SK-N-SH treated with all-trans-retinoic acid at 6 μM for 48 hours (cell line): ENCODE measurements at regions not wholly inside any gene's neighbourhood (a gene's known extent, or its start where the extent isn't known, plus 50 kb on each side); places are given as distances from the start of the nearest gene placed in this dataset.

Experiments
- ATAC-seq: fragments of 200-7000 bp; cut with Tn5 transposase; 3 replicates; pipeline ENCODE4 v1.9.1; 2020; ENCODE audit warnings: mild to moderate bottlenecking, moderate library complexity
- ARNTL ChIP-seq: fragments of 450-650 bp; formaldehyde crosslinking; IDR thresholded peaks from 2 replicates; pipeline ENCODE4 v1.5.0; 2020; ENCODE audit warnings: low read depth, mild to moderate bottlenecking, moderate library complexity, borderline replicate concordance
- BACH2 ChIP-seq: fragments of 250-450 bp; sonication (Bioruptor Pico); IDR thresholded peaks from 2 replicates; pipeline ENCODE4 v1.9.0; 2021; ENCODE audit warnings: mild to moderate bottlenecking, borderline replicate concordance
- CREB5 ChIP-seq: fragments of 250-450 bp; sonication (Bioruptor Pico); IDR thresholded peaks from 2 replicates; pipeline ENCODE4 v1.5.1; 2020; ENCODE audit warnings: low read depth, mild to moderate bottlenecking, moderate library complexity
- CSDC2 ChIP-seq: fragments of 250-450 bp; sonication (Bioruptor Pico); IDR thresholded peaks from 2 replicates; pipeline ENCODE4 v1.5.0; 2020; ENCODE audit warnings: mild to moderate bottlenecking, moderate library complexity
- ESRRG ChIP-seq: fragments of 250-450 bp; sonication (Bioruptor Pico); IDR thresholded peaks from 2 replicates; pipeline ENCODE4 v1.6.1; 2021; ENCODE audit warnings: mild to moderate bottlenecking
- OSR1 ChIP-seq: fragments of 250-450 bp; sonication (Bioruptor Pico); IDR thresholded peaks from 2 replicates; pipeline ENCODE4 v1.8.0; 2022; ENCODE audit warnings: moderate library complexity, mild to moderate bottlenecking, inconsistent platforms
- POU6F1 ChIP-seq: fragments of 250-450 bp; sonication (Bioruptor Pico); IDR thresholded peaks from 2 replicates; pipeline ENCODE4 v1.8.0; 2021; ENCODE audit warnings: low read depth, mild to moderate bottlenecking, moderate library complexity, borderline replicate concordance
- PPARA ChIP-seq: fragments of 250-450 bp; sonication (Bioruptor Pico); IDR thresholded peaks from 2 replicates; pipeline ENCODE4 v1.5.0; 2020; ENCODE audit warnings: mild to moderate bottlenecking, borderline replicate concordance
- RARB ChIP-seq: fragments of 250-450 bp; sonication (Bioruptor Pico); IDR thresholded peaks from 2 replicates; pipeline ENCODE4 v1.8.0; 2021; ENCODE audit warnings: mild to moderate bottlenecking, moderate library complexity
- SNAI2 ChIP-seq: fragments of 250-450 bp; sonication (Bioruptor Pico); IDR thresholded peaks from 2 replicates; pipeline ENCODE4 v1.5.0; 2020; ENCODE audit warnings: mild to moderate bottlenecking, moderate library complexity
- TOX ChIP-seq: fragments of 250-450 bp; sonication (Bioruptor Pico); IDR thresholded peaks from 2 replicates; pipeline ENCODE4 v1.8.0; 2021; ENCODE audit warnings: mild to moderate bottlenecking, moderate library complexity, borderline replicate concordance
- ZC3H10 ChIP-seq: fragments of 250-450 bp; sonication (Bioruptor Pico); IDR thresholded peaks from 2 replicates; pipeline ENCODE4 v1.5.1; 2021; ENCODE audit warnings: mild to moderate bottlenecking, moderate library complexity
- ZFP3 ChIP-seq: fragments of 250-450 bp; sonication (Bioruptor Pico); IDR thresholded peaks from 2 replicates; pipeline ENCODE4 v1.5.0; 2020; ENCODE audit warnings: mild to moderate bottlenecking, moderate library complexity
- ZNF565 ChIP-seq: fragments of 450-650 bp; formaldehyde crosslinking; conservative IDR thresholded peaks from 2 replicates; pipeline ENCODE4 v1.5.0; 2020; ENCODE audit warnings: low read depth, mild to moderate bottlenecking, moderate library complexity
- ZNF70 ChIP-seq: fragments of 450-650 bp; formaldehyde crosslinking; IDR thresholded peaks from 2 replicates; pipeline ENCODE4 v1.5.0; 2020; ENCODE audit warnings: mild to moderate bottlenecking, moderate library complexity
- ZNF8 ChIP-seq: fragments of 450-650 bp; formaldehyde crosslinking; IDR thresholded peaks from 2 replicates; pipeline ENCODE4 v1.5.0; 2020; ENCODE audit warnings: mild to moderate bottlenecking, moderate library complexity
- TF ChIP-seq, protein P1 (sequence below): fragments of 250-450 bp; sonication (Bioruptor Pico); IDR thresholded peaks from 2 replicates; pipeline ENCODE4 v1.8.0; 2020; ENCODE audit warnings: mild to moderate bottlenecking, moderate library complexity, borderline replicate concordance
- TF ChIP-seq, protein P2 (sequence below): fragments of 250-450 bp; sonication (Bioruptor Pico); IDR thresholded peaks from 2 replicates; pipeline ENCODE4 v1.5.0; 2020; ENCODE audit warnings: mild to moderate bottlenecking, moderate library complexity
- TF ChIP-seq, protein P3 (sequence below): fragments of 250-450 bp; sonication (Bioruptor Pico); IDR thresholded peaks from 2 replicates; pipeline ENCODE4 v1.5.1; 2021; ENCODE audit warnings: mild to moderate bottlenecking, moderate library complexity

- ATAC-seq = no peak
Measured at GRCh38 chr15:72838311-72838731, 54.8 kb upstream of the ADPGK start.

DNA sequence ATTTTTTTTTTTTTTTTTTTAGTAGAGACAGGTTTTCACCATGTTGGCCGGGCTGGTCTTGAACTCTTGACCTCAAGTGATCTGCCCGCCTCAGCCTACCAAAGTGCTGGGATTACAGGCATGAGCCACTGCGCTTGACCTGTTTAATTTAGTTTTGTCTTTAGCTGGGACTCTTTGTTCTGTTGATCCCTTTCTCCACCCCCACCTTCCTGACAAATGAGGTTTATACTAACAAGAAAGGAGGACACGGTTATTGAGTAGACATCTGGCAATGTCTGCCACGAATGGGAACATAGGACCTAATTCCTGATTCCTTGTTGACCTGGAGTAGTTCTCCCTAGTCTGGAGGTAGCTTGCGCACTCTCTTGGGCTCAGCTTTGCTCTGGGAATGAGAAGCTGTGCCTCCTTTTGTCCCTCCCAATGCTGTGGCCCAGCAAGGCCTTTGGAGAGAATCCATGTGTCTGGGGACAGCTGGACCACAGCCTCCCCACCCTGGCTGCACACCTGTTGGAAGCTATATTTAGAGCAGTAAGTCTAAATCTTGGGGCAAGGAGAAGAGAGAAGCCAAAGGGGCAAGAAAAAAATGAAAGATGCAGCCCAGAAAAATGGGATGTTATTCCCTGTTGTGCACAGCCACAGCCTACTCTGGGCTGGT is 53.2 kb upstream of the ADPGK start:
- TF ChIP-seq ARNTL (CRISPR knock-in tag) (no peak), TOX (no peak), CREB5 (no peak), ZNF565 (CRISPR knock-in tag) (no peak), RARB (CRISPR knock-in tag) (no peak), OSR1 (CRISPR knock-in tag) (no peak), ZC3H10 (CRISPR knock-in tag) (no peak), ZFP3 (CRISPR knock-in tag) (no peak), POU6F1 (no peak), SNAI2 (no peak)
- TF ChIP-seq, protein P1, sequence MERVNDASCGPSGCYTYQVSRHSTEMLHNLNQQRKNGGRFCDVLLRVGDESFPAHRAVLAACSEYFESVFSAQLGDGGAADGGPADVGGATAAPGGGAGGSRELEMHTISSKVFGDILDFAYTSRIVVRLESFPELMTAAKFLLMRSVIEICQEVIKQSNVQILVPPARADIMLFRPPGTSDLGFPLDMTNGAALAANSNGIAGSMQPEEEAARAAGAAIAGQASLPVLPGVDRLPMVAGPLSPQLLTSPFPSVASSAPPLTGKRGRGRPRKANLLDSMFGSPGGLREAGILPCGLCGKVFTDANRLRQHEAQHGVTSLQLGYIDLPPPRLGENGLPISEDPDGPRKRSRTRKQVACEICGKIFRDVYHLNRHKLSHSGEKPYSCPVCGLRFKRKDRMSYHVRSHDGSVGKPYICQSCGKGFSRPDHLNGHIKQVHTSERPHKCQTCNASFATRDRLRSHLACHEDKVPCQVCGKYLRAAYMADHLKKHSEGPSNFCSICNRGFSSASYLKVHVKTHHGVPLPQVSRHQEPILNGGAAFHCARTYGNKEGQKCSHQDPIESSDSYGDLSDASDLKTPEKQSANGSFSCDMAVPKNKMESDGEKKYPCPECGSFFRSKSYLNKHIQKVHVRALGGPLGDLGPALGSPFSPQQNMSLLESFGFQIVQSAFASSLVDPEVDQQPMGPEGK (CRISPR knock-in tag) = no peak
- TF ChIP-seq, protein P2, sequence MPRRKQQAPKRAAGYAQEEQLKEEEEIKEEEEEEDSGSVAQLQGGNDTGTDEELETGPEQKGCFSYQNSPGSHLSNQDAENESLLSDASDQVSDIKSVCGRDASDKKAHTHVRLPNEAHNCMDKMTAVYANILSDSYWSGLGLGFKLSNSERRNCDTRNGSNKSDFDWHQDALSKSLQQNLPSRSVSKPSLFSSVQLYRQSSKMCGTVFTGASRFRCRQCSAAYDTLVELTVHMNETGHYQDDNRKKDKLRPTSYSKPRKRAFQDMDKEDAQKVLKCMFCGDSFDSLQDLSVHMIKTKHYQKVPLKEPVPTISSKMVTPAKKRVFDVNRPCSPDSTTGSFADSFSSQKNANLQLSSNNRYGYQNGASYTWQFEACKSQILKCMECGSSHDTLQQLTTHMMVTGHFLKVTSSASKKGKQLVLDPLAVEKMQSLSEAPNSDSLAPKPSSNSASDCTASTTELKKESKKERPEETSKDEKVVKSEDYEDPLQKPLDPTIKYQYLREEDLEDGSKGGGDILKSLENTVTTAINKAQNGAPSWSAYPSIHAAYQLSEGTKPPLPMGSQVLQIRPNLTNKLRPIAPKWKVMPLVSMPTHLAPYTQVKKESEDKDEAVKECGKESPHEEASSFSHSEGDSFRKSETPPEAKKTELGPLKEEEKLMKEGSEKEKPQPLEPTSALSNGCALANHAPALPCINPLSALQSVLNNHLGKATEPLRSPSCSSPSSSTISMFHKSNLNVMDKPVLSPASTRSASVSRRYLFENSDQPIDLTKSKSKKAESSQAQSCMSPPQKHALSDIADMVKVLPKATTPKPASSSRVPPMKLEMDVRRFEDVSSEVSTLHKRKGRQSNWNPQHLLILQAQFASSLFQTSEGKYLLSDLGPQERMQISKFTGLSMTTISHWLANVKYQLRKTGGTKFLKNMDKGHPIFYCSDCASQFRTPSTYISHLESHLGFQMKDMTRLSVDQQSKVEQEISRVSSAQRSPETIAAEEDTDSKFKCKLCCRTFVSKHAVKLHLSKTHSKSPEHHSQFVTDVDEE = no peak
- no peak for ATAC-seq

More at GRCh38 chr15:72838311-72838731, 54.8 kb upstream of the ADPGK start:
- TF ChIP-seq BACH2 (CRISPR knock-in tag) = no peak
- TF ChIP-seq OSR1 (CRISPR knock-in tag) = no peak
- TF ChIP-seq CSDC2 (CRISPR knock-in tag) = no peak
- no peak for TF ChIP-seq PPARA (CRISPR knock-in tag)
- TF ChIP-seq, protein P1 (CRISPR knock-in tag) = no peak
- TF ChIP-seq ESRRG (CRISPR knock-in tag) = no peak
- TF ChIP-seq, protein P3, sequence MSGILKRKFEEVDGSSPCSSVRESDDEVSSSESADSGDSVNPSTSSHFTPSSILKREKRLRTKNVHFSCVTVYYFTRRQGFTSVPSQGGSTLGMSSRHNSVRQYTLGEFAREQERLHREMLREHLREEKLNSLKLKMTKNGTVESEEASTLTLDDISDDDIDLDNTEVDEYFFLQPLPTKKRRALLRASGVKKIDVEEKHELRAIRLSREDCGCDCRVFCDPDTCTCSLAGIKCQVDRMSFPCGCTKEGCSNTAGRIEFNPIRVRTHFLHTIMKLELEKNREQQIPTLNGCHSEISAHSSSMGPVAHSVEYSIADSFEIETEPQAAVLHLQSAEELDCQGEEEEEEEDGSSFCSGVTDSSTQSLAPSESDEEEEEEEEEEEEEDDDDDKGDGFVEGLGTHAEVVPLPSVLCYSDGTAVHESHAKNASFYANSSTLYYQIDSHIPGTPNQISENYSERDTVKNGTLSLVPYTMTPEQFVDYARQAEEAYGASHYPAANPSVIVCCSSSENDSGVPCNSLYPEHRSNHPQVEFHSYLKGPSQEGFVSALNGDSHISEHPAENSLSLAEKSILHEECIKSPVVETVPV = no peak
- no peak for TF ChIP-seq ZNF8 (CRISPR knock-in tag)
- TF ChIP-seq ZNF70 (CRISPR knock-in tag) = no peak
- TF ChIP-seq TOX = no peak
